Activated naive CD8-positive, alpha-beta T cell (primary cell): ENCODE measurements at regions not wholly inside any gene's neighbourhood (a gene's known extent, or its start where the extent isn't known, plus 50 kb on each side); places are given as distances from the start of the nearest gene placed in this dataset.

ENCODE experiments used
- H3K27ac Mint-ChIP-seq: one replicate; pipeline ENCODE4 v1.8.0; 2021; ENCODE audit warnings: mixed read lengths
- H3K27me3 Mint-ChIP-seq: one replicate; pipeline ENCODE4 v1.8.0; 2021; ENCODE audit warnings: mixed read lengths
- H3K36me3 Mint-ChIP-seq: one replicate; pipeline ENCODE4 v1.8.0; 2021; ENCODE audit warnings: mixed read lengths
- H3K4me1 Mint-ChIP-seq: one replicate; pipeline ENCODE4 v1.8.0; 2021; ENCODE audit warnings: low read depth, mixed read lengths
- H3K4me3 Mint-ChIP-seq: one replicate; pipeline ENCODE4 v1.8.0; 2021; ENCODE audit warnings: mild to moderate bottlenecking, mixed read lengths
- H3K9me3 Mint-ChIP-seq: one replicate; pipeline ENCODE4 v1.8.0; 2021; ENCODE audit warnings: low read depth, mixed read lengths

DNA sequence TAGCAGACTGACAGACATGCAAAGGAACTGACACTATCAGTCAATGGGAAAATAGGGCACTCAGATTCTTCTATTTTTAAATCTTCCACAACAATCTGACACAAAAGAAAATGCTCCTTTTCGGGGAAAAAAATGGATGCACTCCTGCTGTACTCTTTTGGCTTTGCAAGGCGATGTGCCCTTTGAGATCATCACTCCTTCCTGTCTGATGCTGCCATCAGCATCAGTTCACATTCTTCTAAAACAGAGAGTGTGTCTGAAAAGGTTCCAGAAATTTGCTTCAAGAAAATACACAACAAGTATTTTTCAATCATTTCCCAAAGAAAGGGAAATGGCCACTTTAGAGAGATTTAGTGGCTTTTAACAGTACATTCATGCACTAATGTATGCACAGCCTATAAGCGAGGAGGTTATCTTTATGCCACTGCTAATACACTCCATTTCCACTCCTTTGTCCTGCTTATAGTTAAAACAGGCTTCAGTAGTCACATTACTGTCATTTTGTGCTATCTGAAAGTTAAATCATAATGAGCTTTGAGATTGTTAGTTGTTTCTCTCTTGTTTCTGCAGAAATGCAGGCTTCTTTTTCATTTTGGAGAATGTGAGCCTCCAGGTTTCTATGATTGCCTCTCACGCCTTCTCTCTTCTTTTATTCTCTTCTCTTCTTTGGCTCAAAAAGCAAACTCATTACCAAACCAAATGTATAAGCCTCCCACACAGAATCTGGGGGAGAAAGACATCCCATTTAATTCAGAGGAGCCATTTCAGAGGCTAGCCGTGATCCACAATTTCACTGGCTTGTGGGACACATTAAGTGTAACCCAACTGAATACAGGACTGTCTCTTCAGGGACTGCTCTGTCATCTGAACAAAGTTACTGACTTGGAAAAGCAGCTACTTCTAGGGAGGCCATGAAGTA lies 110.9 kb upstream of the CCDC196 start:
- H3K27me3 Mint-ChIP-seq = peaks cover 2% of the 10 kb centered on the region
- H3K4me1 Mint-ChIP-seq = no peaks in the 10 kb centered on the region
- no peak overlapping the region for H3K27ac Mint-ChIP-seq
- no peaks in the 10 kb centered on the region for H3K9me3 Mint-ChIP-seq
- H3K4me3 Mint-ChIP-seq = no peak overlapping the region
- H3K36me3 Mint-ChIP-seq = no peaks in the 10 kb centered on the region

- Mint-ChIP-seq H3K36me3 (no peaks in the 10 kb centered on the region), H3K27me3 (peaks cover 2% of the 10 kb centered on the region), H3K27ac (no peak overlapping the region), H3K9me3 (no peaks in the 10 kb centered on the region), H3K4me3 (no peak overlapping the region), H3K4me1 (no peaks in the 10 kb centered on the region)
Observed at GRCh38 chr14:66377574-66377973, 108.6 kb upstream of the CCDC196 start.

- H3K36me3 Mint-ChIP-seq = no peaks in the 10 kb centered on the region
- no peak overlapping the region for H3K4me3 Mint-ChIP-seq
- peaks cover 1% of the 10 kb centered on the region for H3K27me3 Mint-ChIP-seq
- H3K9me3 Mint-ChIP-seq = no peaks in the 10 kb centered on the region
- no peaks in the 10 kb centered on the region for H3K4me1 Mint-ChIP-seq
- no peak overlapping the region for H3K27ac Mint-ChIP-seq
Observed at GRCh38 chr14:66378712-66379505, 107.3 kb upstream of the CCDC196 start.

DNA sequence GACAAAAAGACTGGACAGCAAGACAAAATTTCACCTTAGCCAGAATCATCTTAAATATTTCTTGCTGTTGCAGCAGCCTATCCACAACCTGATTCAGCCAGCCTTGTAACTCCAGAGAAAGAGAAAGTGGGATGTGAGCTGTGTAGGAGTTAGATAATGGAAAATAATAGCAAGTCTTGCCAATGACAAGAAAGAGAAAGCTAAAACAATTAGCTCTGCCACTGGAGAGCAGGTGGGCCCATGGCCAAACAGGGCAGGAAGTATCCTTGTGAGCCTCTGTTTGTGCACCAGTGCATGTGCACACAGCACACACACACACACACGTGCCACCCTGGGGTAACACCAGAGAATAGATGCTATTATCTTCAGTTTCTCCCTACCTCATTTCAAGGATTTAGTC lies 106.0 kb upstream of the CCDC196 start:
- Mint-ChIP-seq H3K9me3 (no peaks in the 10 kb centered on the region), H3K27me3 (no peaks in the 10 kb centered on the region), H3K27ac (no peak overlapping the region), H3K36me3 (no peaks in the 10 kb centered on the region), H3K4me1 (no peaks in the 10 kb centered on the region), H3K4me3 (no peak overlapping the region)

DNA sequence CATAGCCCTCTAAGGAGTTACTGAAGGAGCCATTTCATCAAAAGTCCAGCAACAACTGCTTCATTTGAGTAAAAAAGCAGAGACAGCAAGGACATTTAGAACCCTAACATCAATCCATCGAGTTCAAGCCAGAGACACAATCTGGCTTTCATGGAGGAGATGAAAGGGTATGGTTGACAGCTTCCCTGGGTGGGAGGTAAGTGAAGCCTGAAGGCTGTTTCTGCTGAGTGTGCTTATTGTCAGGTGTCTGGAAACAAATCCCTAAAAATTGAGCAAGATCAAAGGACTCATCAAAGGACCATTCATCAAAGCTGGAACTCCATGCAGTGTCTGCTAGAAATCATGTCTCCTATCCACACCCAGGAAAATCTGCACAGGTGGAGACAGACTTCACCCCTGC lies 104.4 kb upstream of the CCDC196 start:
- Mint-ChIP-seq H3K4me3 (no peak overlapping the region), H3K27ac (no peak overlapping the region), H3K36me3 (no peaks in the 10 kb centered on the region), H3K4me1 (no peaks in the 10 kb centered on the region), H3K9me3 (no peaks in the 10 kb centered on the region), H3K27me3 (no peaks in the 10 kb centered on the region)

DNA sequence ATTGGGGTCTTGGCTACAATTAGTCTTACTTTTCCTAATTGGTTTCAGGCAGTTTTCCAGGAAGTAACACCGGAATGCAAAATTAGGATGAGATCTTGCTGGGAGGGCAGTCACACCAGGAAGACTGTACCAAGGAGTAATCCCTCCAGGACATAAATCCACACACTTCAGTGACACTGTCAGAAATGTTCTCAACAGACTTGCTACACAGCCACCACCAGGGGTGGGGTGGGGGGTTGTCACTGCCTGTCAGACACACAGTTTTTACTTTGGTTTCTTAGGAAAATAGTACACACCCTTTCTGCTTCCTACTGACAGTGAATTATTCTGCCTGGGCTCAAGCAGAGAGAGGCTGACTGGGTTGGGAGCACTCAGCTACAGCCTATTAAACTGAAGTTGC lies 102.9 kb upstream of the CCDC196 start:
- Mint-ChIP-seq H3K4me1 (no peaks in the 10 kb centered on the region), H3K27ac (no peak overlapping the region), H3K9me3 (no peaks in the 10 kb centered on the region), H3K4me3 (no peak overlapping the region), H3K27me3 (no peaks in the 10 kb centered on the region), H3K36me3 (no peaks in the 10 kb centered on the region)

GRCh38 chr14:66383771-66384170 lies 102.4 kb upstream of the CCDC196 start:
- no peaks in the 10 kb centered on the region for H3K27me3 Mint-ChIP-seq
- no peak overlapping the region for H3K27ac Mint-ChIP-seq
- H3K4me3 Mint-ChIP-seq = no peak overlapping the region
- no peaks in the 10 kb centered on the region for H3K36me3 Mint-ChIP-seq
- no peaks in the 10 kb centered on the region for H3K4me1 Mint-ChIP-seq
- H3K9me3 Mint-ChIP-seq = no peaks in the 10 kb centered on the region

DNA sequence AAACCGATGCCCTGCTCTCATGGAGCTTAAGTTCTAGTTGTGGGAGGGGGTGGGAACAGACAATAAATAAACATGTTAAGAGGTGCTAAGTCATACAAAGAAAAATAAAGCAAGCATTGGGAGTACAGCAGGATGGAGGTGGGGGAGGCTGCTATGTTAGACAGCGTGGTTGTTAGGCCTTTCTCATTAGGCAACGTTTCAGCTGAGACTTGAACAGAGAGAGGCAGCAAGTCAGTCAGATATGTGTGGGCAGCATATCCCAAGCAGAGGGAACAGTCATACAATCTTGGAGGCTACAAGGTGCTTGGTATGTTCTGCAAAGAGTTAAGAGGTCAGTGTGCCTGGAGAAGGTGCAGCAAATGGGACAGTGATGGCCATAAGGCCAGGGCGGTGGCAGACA lies 97.7 kb upstream of the CCDC196 start:
- Mint-ChIP-seq H3K9me3 (no peaks in the 10 kb centered on the region), H3K4me3 (no peak overlapping the region), H3K27ac (no peak overlapping the region), H3K36me3 (peaks cover 3% of the 10 kb centered on the region), H3K4me1 (no peaks in the 10 kb centered on the region), H3K27me3 (no peaks in the 10 kb centered on the region)

DNA sequence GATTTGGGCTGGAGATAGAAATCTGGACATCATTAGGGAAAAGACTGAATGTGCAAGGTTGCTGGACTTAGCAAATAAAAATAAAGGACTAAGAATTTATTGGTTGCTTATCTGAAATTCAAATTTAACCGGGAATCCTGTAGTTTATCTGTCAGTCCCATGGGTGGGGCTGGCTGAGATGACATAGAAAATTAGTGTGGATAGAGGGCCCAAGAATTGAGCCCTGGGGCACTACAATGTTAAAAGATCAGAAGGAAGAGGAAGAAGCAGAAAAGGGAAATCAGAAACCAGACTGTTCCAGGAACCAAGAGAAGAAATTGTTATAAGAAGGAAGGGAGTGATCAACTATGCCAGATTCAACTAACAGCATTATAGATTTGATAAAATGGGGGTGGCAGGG lies 96.7 kb upstream of the CCDC196 start:
- H3K9me3 Mint-ChIP-seq = no peaks in the 10 kb centered on the region
- peaks cover 3% of the 10 kb centered on the region for H3K36me3 Mint-ChIP-seq
- no peak overlapping the region for H3K27ac Mint-ChIP-seq
- peaks cover under 1% of the 10 kb centered on the region for H3K4me1 Mint-ChIP-seq
- no peak overlapping the region for H3K4me3 Mint-ChIP-seq
- H3K27me3 Mint-ChIP-seq = no peaks in the 10 kb centered on the region

DNA sequence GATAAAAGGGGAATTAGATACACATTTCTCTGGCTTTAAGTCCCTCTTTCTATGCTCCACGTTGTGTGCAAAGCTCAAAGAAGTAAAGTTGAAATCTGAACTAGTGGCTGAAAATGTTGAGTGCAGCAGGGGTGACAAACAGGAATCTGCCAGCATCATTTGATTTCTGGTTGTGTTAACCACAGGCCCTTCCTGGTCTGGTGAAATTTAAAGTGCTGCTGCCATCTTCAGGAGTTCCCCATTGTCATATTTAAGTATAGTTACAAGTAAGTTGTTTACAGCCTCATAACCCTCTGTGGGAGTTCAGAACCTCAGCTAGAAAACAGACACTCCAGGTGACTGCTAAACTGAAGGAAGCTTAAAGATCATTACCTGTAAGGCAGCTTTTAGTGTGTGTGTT lies 90.9 kb upstream of the CCDC196 start:
- H3K27ac Mint-ChIP-seq = no peak overlapping the region
- H3K4me1 Mint-ChIP-seq = peaks cover 13% of the 10 kb centered on the region
- no peaks in the 10 kb centered on the region for H3K9me3 Mint-ChIP-seq
- H3K27me3 Mint-ChIP-seq = no peaks in the 10 kb centered on the region
- H3K36me3 Mint-ChIP-seq = no peaks in the 10 kb centered on the region
- no peak overlapping the region for H3K4me3 Mint-ChIP-seq

DNA sequence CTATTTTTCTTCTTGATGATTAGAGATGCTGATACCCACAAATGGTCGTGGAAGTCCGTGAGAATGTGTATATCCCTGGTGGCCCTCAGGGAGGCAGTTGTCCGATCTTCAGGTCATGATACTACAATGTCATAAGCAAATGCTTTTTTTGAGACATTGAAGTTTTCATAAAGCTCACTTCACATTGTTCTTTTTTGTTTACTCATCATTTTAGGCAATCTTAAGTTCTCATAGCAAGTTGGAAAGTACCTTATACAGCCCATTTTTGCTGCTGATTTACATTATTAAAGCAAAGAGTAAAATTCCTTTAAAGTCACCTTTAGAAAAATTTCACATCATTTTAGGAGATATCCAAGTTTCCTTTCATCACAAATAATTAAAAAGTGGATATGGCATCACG lies 90.0 kb upstream of the CCDC196 start:
- Mint-ChIP-seq H3K27me3 (no peaks in the 10 kb centered on the region), H3K9me3 (no peaks in the 10 kb centered on the region)

DNA sequence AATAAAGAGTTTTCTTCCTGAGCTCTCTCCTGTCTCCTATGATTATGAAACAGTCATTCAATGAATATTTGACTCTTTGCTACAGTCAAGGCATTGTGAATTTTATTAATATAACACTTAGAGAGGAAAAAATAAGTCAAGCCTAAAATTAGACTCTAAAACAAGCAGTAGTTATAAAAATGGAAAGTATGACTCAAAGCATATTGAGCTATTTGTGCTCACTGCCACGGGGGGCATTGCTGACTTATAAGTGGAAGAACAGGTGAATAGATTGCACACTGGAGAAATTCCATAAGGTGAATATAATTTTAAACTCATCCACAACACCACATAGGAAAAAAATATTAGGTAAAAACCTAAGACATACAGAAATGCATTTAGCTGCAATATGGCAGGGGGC lies 87.7 kb upstream of the CCDC196 start:
- Mint-ChIP-seq H3K9me3 (no peaks in the 10 kb centered on the region), H3K36me3 (no peaks in the 10 kb centered on the region), H3K4me1 (peaks cover 13% of the 10 kb centered on the region), H3K27me3 (no peaks in the 10 kb centered on the region), H3K27ac (peak overlapping the region; percentile 7), H3K4me3 (no peak overlapping the region)

More for the DNA sequence above, 90.0 kb upstream of the CCDC196 start:
- Mint-ChIP-seq H3K27ac (no peak overlapping the region), H3K36me3 (no peaks in the 10 kb centered on the region), H3K4me1 (peaks cover 13% of the 10 kb centered on the region), H3K4me3 (no peak overlapping the region)

GRCh38 chr14:66401449-66402095 lies 84.6 kb upstream of the CCDC196 start:
- Mint-ChIP-seq H3K4me3 (no peak overlapping the region), H3K9me3 (no peaks in the 10 kb centered on the region), H3K27me3 (no peaks in the 10 kb centered on the region), H3K4me1 (peaks cover 6% of the 10 kb centered on the region), H3K36me3 (no peaks in the 10 kb centered on the region), H3K27ac (no peak overlapping the region)

GRCh38 chr14:66403183-66403582 lies 83.0 kb upstream of the CCDC196 start:
- Mint-ChIP-seq H3K4me3 (peak overlapping the region; percentile 17), H3K36me3 (no peaks in the 10 kb centered on the region), H3K4me1 (peaks cover 4% of the 10 kb centered on the region), H3K27ac (no peak overlapping the region), H3K9me3 (no peaks in the 10 kb centered on the region), H3K27me3 (no peaks in the 10 kb centered on the region)

DNA sequence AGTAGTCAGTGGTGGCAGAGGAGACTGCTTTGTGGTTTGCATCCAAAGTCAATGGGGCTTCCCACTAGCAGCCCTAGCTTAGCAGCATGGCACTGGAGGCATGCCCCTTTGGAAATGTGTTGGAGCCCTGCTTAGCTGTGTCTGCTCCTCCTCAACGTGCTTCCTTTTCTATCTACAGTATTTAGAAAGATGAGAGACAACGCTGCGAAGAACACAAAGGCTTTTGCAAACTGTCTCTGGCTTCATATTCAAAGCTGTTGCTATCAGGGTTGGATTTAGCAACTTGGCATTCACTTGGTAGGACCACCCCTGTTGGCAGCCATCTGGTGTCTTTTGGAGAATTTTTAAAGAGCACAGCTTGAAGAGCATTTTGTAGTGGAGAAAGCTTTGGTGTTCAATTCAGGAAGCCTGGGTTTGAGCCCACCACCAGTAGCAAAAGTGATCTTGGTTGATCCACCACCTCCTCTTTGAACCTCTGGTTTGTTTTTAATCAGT lies 82.1 kb upstream of the CCDC196 start:
- Mint-ChIP-seq H3K36me3 (no peaks in the 10 kb centered on the region), H3K27me3 (no peaks in the 10 kb centered on the region), H3K4me1 (no peaks in the 10 kb centered on the region), H3K9me3 (no peaks in the 10 kb centered on the region), H3K4me3 (no peak overlapping the region), H3K27ac (no peak overlapping the region)
